ENCODE measurements at regions not wholly inside any gene's neighbourhood (a gene's known extent, or its start where the extent isn't known, plus 50 kb on each side); places are given as distances from the start of the nearest gene placed in this dataset.

GRCh38 chr18:7394050-7394659 lies 163.3 kb downstream of the LRRC30 start:
- no peak for TF ChIP-seq CTCF (IDR thresholded peaks at IDR 0.05)
- TF ChIP-seq POLR2A (IDR thresholded peaks at IDR 0.05) = no peak
- no peak for TF ChIP-seq POLR2AphosphoS5 (IDR thresholded peaks at IDR 0.05)

Measured in gastroesophageal sphincter (tissue), 3 donors.